Astrocyte (in vitro differentiated cells and primary cell): ENCODE measurements at regions not wholly inside any gene's neighbourhood (a gene's known extent, or its start where the extent isn't known, plus 50 kb on each side); places are given as distances from the start of the nearest gene placed in this dataset.

Experiments
- DNase-seq: peaks from one replicate; pipeline ENCODE4 v3.0.0-alpha.2; 2010; ENCODE audit warnings: low read depth
- FAIRE-seq: peaks from 2 replicates; lab custom pipeline; 2011; peaks lifted over from hg19 to GRCh38; lab: Jason Lieb, UNC
- H2AFZ ChIP-seq: 2 replicates; pipeline ENCODE4 v1.6.0; 2012; ENCODE audit warnings: low read depth, low read length, inconsistent platforms
- H3K27ac ChIP-seq: 2 replicates; pipeline ENCODE4 v1.5.1; 2011; ENCODE audit warnings: low read depth, low read length, inconsistent platforms
- H3K27me3 ChIP-seq: 2 replicates; pipeline ENCODE4 v1.6.0; 2011; ENCODE audit warnings: low read length, inconsistent platforms; ENCODE audit not compliant: insufficient read depth
- H3K36me3 ChIP-seq: 2 replicates; pipeline ENCODE4 v1.5.1; 2011; ENCODE audit warnings: low read length, inconsistent platforms; ENCODE audit not compliant: insufficient read depth
- H3K4me1 ChIP-seq: 2 replicates; pipeline ENCODE4 v1.5.1; 2011; ENCODE audit warnings: low read length, inconsistent platforms; ENCODE audit not compliant: insufficient read depth
- H3K4me2 ChIP-seq: 2 replicates; pipeline ENCODE4 v1.6.0; 2012; ENCODE audit warnings: low read length, inconsistent platforms
- H3K4me3 ChIP-seq: 2 replicates; pipeline ENCODE4 v1.5.1; 2011; ENCODE audit warnings: low read depth, mild to moderate bottlenecking, low read length, inconsistent platforms; ENCODE audit not compliant: insufficient read depth
- H3K79me2 ChIP-seq: 2 replicates; pipeline ENCODE4 v1.6.0; 2012; ENCODE audit warnings: mild to moderate bottlenecking, low read length, inconsistent platforms; ENCODE audit not compliant: insufficient read depth
- H3K9ac ChIP-seq: 2 replicates; pipeline ENCODE4 v1.6.0; 2012; ENCODE audit warnings: mild to moderate bottlenecking, low read length, inconsistent platforms
- H3K9me3 ChIP-seq: 2 replicates; pipeline ENCODE4 v1.5.1; 2012; ENCODE audit warnings: low read depth, mild to moderate bottlenecking, low read length, inconsistent platforms; ENCODE audit not compliant: insufficient read depth
- H4K20me1 ChIP-seq: 2 replicates; pipeline ENCODE4 v1.6.0; 2012; ENCODE audit warnings: low read length, inconsistent platforms; ENCODE audit not compliant: insufficient read depth
- H3K27ac Mint-ChIP-seq: one replicate; pipeline ENCODE4 v1.8.0; 2021; ENCODE audit warnings: mild to moderate bottlenecking, mixed read lengths; ENCODE audit not compliant: unreplicated experiment
- H3K27me3 Mint-ChIP-seq: one replicate; pipeline ENCODE4 v1.8.0; 2021; ENCODE audit warnings: low read depth, mixed read lengths; ENCODE audit not compliant: unreplicated experiment
- H3K36me3 Mint-ChIP-seq: one replicate; pipeline ENCODE4 v1.8.0; 2021; ENCODE audit warnings: low read depth, mixed read lengths; ENCODE audit not compliant: unreplicated experiment
- H3K4me1 Mint-ChIP-seq: one replicate; pipeline ENCODE4 v1.8.0; 2021; ENCODE audit warnings: low read depth, mixed read lengths; ENCODE audit not compliant: unreplicated experiment
- H3K4me3 Mint-ChIP-seq: one replicate; pipeline ENCODE4 v1.8.0; 2021; ENCODE audit warnings: mild to moderate bottlenecking, moderate library complexity, mixed read lengths; ENCODE audit not compliant: unreplicated experiment
- H3K9me3 Mint-ChIP-seq: one replicate; pipeline ENCODE4 v1.8.0; 2021; ENCODE audit warnings: mild to moderate bottlenecking, mixed read lengths; ENCODE audit not compliant: unreplicated experiment
- EZH2 ChIP-seq: IDR thresholded peaks from 2 replicates; pipeline ENCODE4 v1.6.1; 2012; ENCODE audit warnings: mild to moderate bottlenecking, low read length, inconsistent platforms; ENCODE audit not compliant: insufficient read depth
- TF ChIP-seq, protein P1 (sequence below): IDR thresholded peaks from 2 replicates; pipeline ENCODE4 v1.5.1; 2011; ENCODE audit warnings: low read depth, mild to moderate bottlenecking, inconsistent platforms, low read length, moderate library complexity; ENCODE audit not compliant: insufficient read depth

DNA sequence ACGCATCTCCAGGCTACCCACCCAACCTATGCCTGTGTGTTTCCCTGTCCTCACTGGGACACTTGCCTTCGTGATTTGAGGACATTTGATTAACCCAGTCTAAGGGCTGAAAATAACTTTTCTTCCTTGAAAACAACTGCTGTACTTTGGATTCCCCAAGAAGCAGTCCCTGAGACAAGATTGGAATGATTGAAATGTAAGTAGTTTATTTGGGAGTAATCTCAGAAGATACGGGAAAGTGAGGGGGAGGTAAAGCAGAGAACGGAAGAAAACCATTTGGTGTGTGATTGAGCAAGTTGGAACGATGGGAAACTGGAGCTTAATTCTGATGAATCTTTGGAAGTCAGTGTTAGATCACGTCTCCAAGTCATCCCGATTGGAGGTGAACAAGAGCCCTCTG is 143.8 kb upstream of the LMCD1 start:
- H3K36me3 ChIP-seq, result no peaks in the 10 kb centered on the region
- DNase-seq, result no peak
- Mint-ChIP-seq H3K27ac (no peak overlapping the region), H3K4me3 (no peak overlapping the region), H3K9me3 (peaks cover 3% of the 10 kb centered on the region), H3K4me1 (peaks cover 15% of the 10 kb centered on the region), H3K36me3 (no peaks in the 10 kb centered on the region), H3K27me3 (peaks cover 2% of the 10 kb centered on the region)
- H3K27me3 ChIP-seq, result no peaks in the 10 kb centered on the region
- H3K9me3 ChIP-seq, result no peaks in the 10 kb centered on the region
- H3K4me1 ChIP-seq, result no peaks in the 10 kb centered on the region
- no peak overlapping the region for H3K9ac ChIP-seq
- no peaks in the 10 kb centered on the region for H4K20me1 ChIP-seq
- no peak overlapping the region for H3K27ac ChIP-seq
- no peak overlapping the region for H3K4me2 ChIP-seq
- H2AFZ ChIP-seq, result no peak overlapping the region
- no peak for FAIRE-seq
- TF ChIP-seq, protein P1, sequence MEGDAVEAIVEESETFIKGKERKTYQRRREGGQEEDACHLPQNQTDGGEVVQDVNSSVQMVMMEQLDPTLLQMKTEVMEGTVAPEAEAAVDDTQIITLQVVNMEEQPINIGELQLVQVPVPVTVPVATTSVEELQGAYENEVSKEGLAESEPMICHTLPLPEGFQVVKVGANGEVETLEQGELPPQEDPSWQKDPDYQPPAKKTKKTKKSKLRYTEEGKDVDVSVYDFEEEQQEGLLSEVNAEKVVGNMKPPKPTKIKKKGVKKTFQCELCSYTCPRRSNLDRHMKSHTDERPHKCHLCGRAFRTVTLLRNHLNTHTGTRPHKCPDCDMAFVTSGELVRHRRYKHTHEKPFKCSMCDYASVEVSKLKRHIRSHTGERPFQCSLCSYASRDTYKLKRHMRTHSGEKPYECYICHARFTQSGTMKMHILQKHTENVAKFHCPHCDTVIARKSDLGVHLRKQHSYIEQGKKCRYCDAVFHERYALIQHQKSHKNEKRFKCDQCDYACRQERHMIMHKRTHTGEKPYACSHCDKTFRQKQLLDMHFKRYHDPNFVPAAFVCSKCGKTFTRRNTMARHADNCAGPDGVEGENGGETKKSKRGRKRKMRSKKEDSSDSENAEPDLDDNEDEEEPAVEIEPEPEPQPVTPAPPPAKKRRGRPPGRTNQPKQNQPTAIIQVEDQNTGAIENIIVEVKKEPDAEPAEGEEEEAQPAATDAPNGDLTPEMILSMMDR, result no peak
- no peak for TF ChIP-seq EZH2
- no peak overlapping the region for H3K4me3 ChIP-seq
- H3K79me2 ChIP-seq, result no peaks in the 10 kb centered on the region

- Mint-ChIP-seq H3K27ac (no peak overlapping the region), H3K4me3 (no peak overlapping the region), H3K27me3 (peaks cover 2% of the 10 kb centered on the region), H3K4me1 (peaks cover 15% of the 10 kb centered on the region), H3K36me3 (no peaks in the 10 kb centered on the region), H3K9me3 (peaks cover 3% of the 10 kb centered on the region)
- H3K27me3 ChIP-seq, result no peaks in the 10 kb centered on the region
- peak; percentile 7 for DNase-seq
- no peak overlapping the region for H3K9ac ChIP-seq
- no peak overlapping the region for H2AFZ ChIP-seq
- H3K4me2 ChIP-seq, result no peak overlapping the region
- no peak overlapping the region for H3K4me3 ChIP-seq
- no peaks in the 10 kb centered on the region for H4K20me1 ChIP-seq
- no peaks in the 10 kb centered on the region for H3K36me3 ChIP-seq
- FAIRE-seq, result no peak
- no peaks in the 10 kb centered on the region for H3K79me2 ChIP-seq
- no peak overlapping the region for H3K27ac ChIP-seq
- TF ChIP-seq, protein P1, result no peak
- no peak for TF ChIP-seq EZH2
- no peaks in the 10 kb centered on the region for H3K4me1 ChIP-seq
- H3K9me3 ChIP-seq, result no peaks in the 10 kb centered on the region
These were observed 142.5 kb upstream of the LMCD1 start for GRCh38 chr3:8359133-8359532.

DNA sequence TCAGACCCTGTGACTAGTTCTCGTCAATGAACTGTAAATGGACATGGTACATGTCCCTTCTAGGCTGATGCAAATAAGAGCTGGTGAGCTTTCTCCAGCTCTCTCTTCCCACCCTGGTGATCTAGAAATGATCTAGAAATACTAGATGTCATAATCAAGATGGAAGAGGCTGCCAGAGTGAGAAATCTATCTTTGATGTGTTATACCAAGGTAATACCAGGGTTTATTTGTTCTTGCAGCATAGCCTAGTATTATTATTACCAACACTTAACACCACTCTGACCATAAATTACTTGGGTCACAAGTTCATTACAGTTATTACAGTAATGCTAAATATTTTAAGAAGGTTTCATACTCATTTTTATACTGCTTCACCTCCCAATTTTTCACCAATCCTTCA is 138.4 kb upstream of the LMCD1 start:
- no peaks in the 10 kb centered on the region for H3K79me2 ChIP-seq
- H3K4me3 ChIP-seq, result no peak overlapping the region
- no peak overlapping the region for H3K4me2 ChIP-seq
- Mint-ChIP-seq H3K4me1 (peaks cover 13% of the 10 kb centered on the region), H3K27me3 (peaks cover 5% of the 10 kb centered on the region), H3K27ac (no peak overlapping the region), H3K36me3 (no peaks in the 10 kb centered on the region), H3K9me3 (peaks cover 3% of the 10 kb centered on the region), H3K4me3 (no peak overlapping the region)
- FAIRE-seq (no peak), DNase-seq (no peak)
- no peaks in the 10 kb centered on the region for H4K20me1 ChIP-seq
- TF ChIP-seq, protein P1, result no peak
- no peak for TF ChIP-seq EZH2
- H3K27me3 ChIP-seq, result no peaks in the 10 kb centered on the region
- H3K9me3 ChIP-seq, result no peaks in the 10 kb centered on the region
- no peak overlapping the region for H3K27ac ChIP-seq
- H3K9ac ChIP-seq, result no peak overlapping the region
- no peaks in the 10 kb centered on the region for H3K36me3 ChIP-seq
- no peaks in the 10 kb centered on the region for H3K4me1 ChIP-seq
- no peak overlapping the region for H2AFZ ChIP-seq
